ENCODE measurements at regions not wholly inside any gene's neighbourhood (a gene's known extent, or its start where the extent isn't known, plus 50 kb on each side); places are given as distances from the start of the nearest gene placed in this dataset.

GRCh38 chr12:131641315-131641714, 69.6 kb upstream of the SFSWAP start:
- TF ChIP-seq CTCF (IDR thresholded peaks at IDR 0.05) (no peak), POLR2A (IDR thresholded peaks at IDR 0.05) (no peak)
